ENCODE measurements at regions not wholly inside any gene's neighbourhood (a gene's known extent, or its start where the extent isn't known, plus 50 kb on each side); places are given as distances from the start of the nearest gene placed in this dataset.

- no peak for TF ChIP-seq MLX (CRISPR knock-in tag; IDR thresholded peaks at IDR 0.05)
- TF ChIP-seq ZNF672 (CRISPR knock-in tag; IDR thresholded peaks at IDR 0.05), result no peak
- no peak for TF ChIP-seq MTA3 (CRISPR knock-in tag; IDR thresholded peaks at IDR 0.05)
- no peak for TF ChIP-seq ZSCAN31 (CRISPR knock-in tag; IDR thresholded peaks at IDR 0.05; ENCODE audit: low read depth)
- TF ChIP-seq ZNF562 (CRISPR knock-in tag; IDR thresholded peaks at IDR 0.05; ENCODE audit: borderline replicate concordance), result no peak
- no peak for TF ChIP-seq ZBTB8A (CRISPR knock-in tag; IDR thresholded peaks at IDR 0.05; ENCODE audit: borderline replicate concordance, low read depth)
- no peak for TF ChIP-seq ZC3H4 (CRISPR knock-in tag; IDR thresholded peaks at IDR 0.05; ENCODE audit: borderline replicate concordance)
- no peak for TF ChIP-seq MAX (IDR thresholded peaks at IDR 0.05)
- TF ChIP-seq NR3C1 (CRISPR knock-in tag; IDR thresholded peaks at IDR 0.05), result no peak
These were observed 451.7 kb upstream of the HS6ST1 start for GRCh38 chr2:128770143-128771085.
